BJ (cell line): ENCODE measurements at regions not wholly inside any gene's neighbourhood (a gene's known extent, or its start where the extent isn't known, plus 50 kb on each side); places are given as distances from the start of the nearest gene placed in this dataset.
"Not testable (repeated sequence)": the region's sequence is repeated elsewhere in the genome, so short reads cannot be mapped to it uniquely, and the experiment has no call there.

Experiments
- CTCF ChIA-PET: fragments of 350-600 bp; formaldehyde crosslinking; extraction: SDS; loops from one replicate; lab custom pipeline; 2021; ENCODE audit warnings: antibody characterized with exemption, inconsistent platforms; lab: Yijun Ruan, JAX
- POLR2A ChIA-PET: fragments of 300-600 bp; sonication (Branson Sonifier 250); formaldehyde crosslinking; extraction: SDS; loops from one replicate; lab custom pipeline; 2021; ENCODE audit warnings: antibody characterized with exemption; lab: Charles Lee
- DNase-seq: peaks from one replicate; pipeline ENCODE4 v3.0.0-alpha.2; 2011; ENCODE audit warnings: low read depth
- H3K27me3 ChIP-seq: 2 replicates; pipeline ENCODE4 v1.6.0; 2011; ENCODE audit warnings: low read length; ENCODE audit not compliant: control insufficient read depth, insufficient read depth
- H3K36me3 ChIP-seq: 2 replicates; pipeline ENCODE4 v1.5.1; 2011; ENCODE audit warnings: low read length; ENCODE audit not compliant: control insufficient read depth, insufficient read depth
- H3K4me3 ChIP-seq: 2 replicates; pipeline ENCODE4 v1.5.1; 2011; ENCODE audit warnings: low read depth, mild to moderate bottlenecking, control low read depth, low read length
- TF ChIP-seq, protein P1 (sequence below): IDR thresholded peaks from 2 replicates; pipeline ENCODE4 v1.5.1; 2011; ENCODE audit warnings: low read depth, mild to moderate bottlenecking, control low read depth, inconsistent platforms, low read length, moderate library complexity; ENCODE audit not compliant: insufficient read depth

DNA sequence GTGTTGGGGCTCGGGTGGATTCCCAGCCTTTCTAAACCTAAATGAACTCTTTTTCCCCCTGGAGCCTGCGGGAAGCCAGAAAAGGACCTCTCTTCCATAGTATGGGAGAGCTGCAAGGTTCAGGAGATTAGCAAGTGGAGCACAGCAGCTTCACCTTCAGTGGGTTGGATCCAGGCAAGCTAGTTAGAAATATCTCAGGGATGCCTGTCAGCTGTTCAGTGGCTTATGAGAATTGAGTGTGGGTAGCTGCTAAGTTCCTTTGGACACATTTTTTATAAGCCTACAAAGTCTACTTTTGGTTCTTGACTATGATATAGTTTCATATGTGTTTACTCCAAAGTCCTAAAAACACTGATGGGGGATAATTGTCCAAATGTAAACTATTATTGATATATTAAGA is 642.1 kb downstream of the EPM2A start:
- ChIA-PET CTCF (interaction anchor here (1.6 kb wide), 1 partner anchor 8 kb away, joined by 5 read pairs; no protein-coding TSS in a partner anchor), POLR2A (no interaction called here)
- no peaks in the 10 kb centered on the region for H3K27me3 ChIP-seq
- DNase-seq: no peak
- TF ChIP-seq, protein P1, sequence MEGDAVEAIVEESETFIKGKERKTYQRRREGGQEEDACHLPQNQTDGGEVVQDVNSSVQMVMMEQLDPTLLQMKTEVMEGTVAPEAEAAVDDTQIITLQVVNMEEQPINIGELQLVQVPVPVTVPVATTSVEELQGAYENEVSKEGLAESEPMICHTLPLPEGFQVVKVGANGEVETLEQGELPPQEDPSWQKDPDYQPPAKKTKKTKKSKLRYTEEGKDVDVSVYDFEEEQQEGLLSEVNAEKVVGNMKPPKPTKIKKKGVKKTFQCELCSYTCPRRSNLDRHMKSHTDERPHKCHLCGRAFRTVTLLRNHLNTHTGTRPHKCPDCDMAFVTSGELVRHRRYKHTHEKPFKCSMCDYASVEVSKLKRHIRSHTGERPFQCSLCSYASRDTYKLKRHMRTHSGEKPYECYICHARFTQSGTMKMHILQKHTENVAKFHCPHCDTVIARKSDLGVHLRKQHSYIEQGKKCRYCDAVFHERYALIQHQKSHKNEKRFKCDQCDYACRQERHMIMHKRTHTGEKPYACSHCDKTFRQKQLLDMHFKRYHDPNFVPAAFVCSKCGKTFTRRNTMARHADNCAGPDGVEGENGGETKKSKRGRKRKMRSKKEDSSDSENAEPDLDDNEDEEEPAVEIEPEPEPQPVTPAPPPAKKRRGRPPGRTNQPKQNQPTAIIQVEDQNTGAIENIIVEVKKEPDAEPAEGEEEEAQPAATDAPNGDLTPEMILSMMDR: no peak
- H3K36me3 ChIP-seq: no peaks in the 10 kb centered on the region
- H3K4me3 ChIP-seq: no peak overlapping the region

DNA sequence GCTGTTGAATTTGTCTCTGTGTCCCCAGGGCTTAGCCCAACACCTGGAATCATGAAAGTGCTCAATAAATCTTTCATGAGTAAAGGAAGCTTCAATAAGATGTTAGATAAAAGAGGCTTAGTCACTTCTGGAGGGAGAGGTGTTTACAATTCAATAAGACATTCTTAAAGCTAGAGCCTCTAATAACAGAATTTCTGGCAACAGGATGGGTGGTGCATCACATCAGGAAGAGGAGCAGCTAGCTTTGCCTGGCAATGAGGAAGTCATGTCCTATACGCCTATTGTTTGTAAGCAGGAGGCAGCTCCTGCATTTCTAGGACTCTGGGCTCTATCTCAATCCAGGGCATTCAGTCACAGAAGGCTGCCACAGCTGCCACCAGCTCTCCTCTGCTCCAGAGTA is 638.5 kb downstream of the EPM2A start:
- CTCF ChIA-PET: interaction anchor here (0.8 kb wide), 1 partner anchor 12 kb away, joined by 3 read pairs; no protein-coding TSS in a partner anchor
- no peak overlapping the region for H3K4me3 ChIP-seq
- POLR2A ChIA-PET: no interaction called here
- TF ChIP-seq, protein P1: no peak
- no peaks in the 10 kb centered on the region for H3K36me3 ChIP-seq
- no peak for DNase-seq
- H3K27me3 ChIP-seq: no peaks in the 10 kb centered on the region

GRCh38 chr6:145098127-145098526 is 637.2 kb downstream of the EPM2A start:
- H3K27me3 ChIP-seq, DNase-seq, POLR2A ChIA-PET, H3K4me3 ChIP-seq, H3K36me3 ChIP-seq: not testable (repeated sequence)
- CTCF ChIA-PET: interaction anchor here (1.6 kb wide), 1 partner anchor 11 kb away, joined by 3 read pairs; no protein-coding TSS in a partner anchor

- DNase-seq: no peak
- Histone ChIP-seq H3K4me3 (no peak overlapping the region), H3K36me3 (no peaks in the 10 kb centered on the region), H3K27me3 (no peaks in the 10 kb centered on the region)
- TF ChIP-seq, protein P1: no peak
- CTCF ChIA-PET: no interaction called here
- POLR2A ChIA-PET: no interaction called here
Observed at GRCh38 chr6:145099713-145100112, 635.6 kb downstream of the EPM2A start.

GRCh38 chr6:145110109-145110508 is 625.2 kb downstream of the EPM2A start:
- CTCF ChIA-PET: interaction anchor here (1.3 kb wide), 1 partner anchor 95 kb away, joined by 5 read pairs; no protein-coding TSS in a partner anchor
- POLR2A ChIA-PET: no interaction called here
- no peak for DNase-seq
- TF ChIP-seq, protein P1: no peak
- Histone ChIP-seq H3K27me3 (no peaks in the 10 kb centered on the region), H3K36me3 (no peaks in the 10 kb centered on the region), H3K4me3 (no peak overlapping the region)

DNA sequence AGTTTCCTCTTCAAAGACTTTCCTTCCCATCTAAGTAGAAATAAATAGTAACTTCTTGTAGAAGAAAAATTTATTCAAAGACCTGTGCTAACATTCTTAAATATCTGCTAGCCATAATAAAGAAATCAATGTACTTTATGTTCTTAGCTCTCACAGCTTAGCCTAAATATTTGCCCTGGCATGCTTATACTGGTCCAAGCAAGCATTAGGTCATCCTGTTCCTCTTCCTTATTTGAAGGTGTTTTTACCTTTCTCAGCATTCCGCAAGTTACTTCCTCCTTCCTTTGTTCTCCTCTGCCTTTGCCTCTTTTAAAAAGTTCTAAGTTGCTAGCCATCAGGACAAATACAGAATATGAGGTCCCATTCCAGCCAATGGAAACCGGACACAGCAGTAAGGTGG is 623.9 kb downstream of the EPM2A start:
- CTCF ChIA-PET, H3K36me3 ChIP-seq, POLR2A ChIA-PET, H3K4me3 ChIP-seq, H3K27me3 ChIP-seq, DNase-seq: not testable (repeated sequence)
